Hematopoietic multipotent progenitor cell treated with erythropoietin and hydrocortisone succinate and interleukin-3 and kit ligand, for 4 days (in vitro differentiated cells): ENCODE measurements at regions not wholly inside any gene's neighbourhood (a gene's known extent, or its start where the extent isn't known, plus 50 kb on each side); places are given as distances from the start of the nearest gene placed in this dataset.
"Not testable (repeated sequence)": the region's sequence is repeated elsewhere in the genome, so short reads cannot be mapped to it uniquely, and the experiment has no call there.

ENCODE experiments used
- DNase-seq: peaks from one replicate; pipeline ENCODE4 v3.0.0-alpha.2; 2015

GRCh38 chr17:27066315-27066714 lies 227.6 kb upstream of the WSB1 start:
- no peak for DNase-seq

GRCh38 chr17:27069842-27070508 lies 223.9 kb upstream of the WSB1 start:
- no peak for DNase-seq

- DNase-seq: no peak
These were observed 223.1 kb upstream of the WSB1 start for GRCh38 chr17:27070836-27071235.

GRCh38 chr17:27072885-27073284 lies 221.0 kb upstream of the WSB1 start:
- no peak for DNase-seq

- no peak for DNase-seq
These were observed 217.1 kb upstream of the WSB1 start for GRCh38 chr17:27076814-27077213.

- no peak for DNase-seq
These were observed 215.6 kb upstream of the WSB1 start for GRCh38 chr17:27078296-27078695.

- no peak for DNase-seq
These were observed 214.3 kb upstream of the WSB1 start for GRCh38 chr17:27079660-27080059.

GRCh38 chr17:27081002-27081638 lies 212.8 kb upstream of the WSB1 start:
- DNase-seq: no peak

GRCh38 chr17:27082023-27082774 lies 211.7 kb upstream of the WSB1 start:
- no peak for DNase-seq

- no peak for DNase-seq
These were observed 211.1 kb upstream of the WSB1 start for GRCh38 chr17:27082775-27083154.

GRCh38 chr17:27083408-27084185 lies 210.3 kb upstream of the WSB1 start:
- DNase-seq: no peak

GRCh38 chr17:27085517-27085916 lies 208.4 kb upstream of the WSB1 start:
- DNase-seq: no peak

- no peak for DNase-seq
These were observed 207.4 kb upstream of the WSB1 start for GRCh38 chr17:27086526-27086925.

- DNase-seq: no peak
These were observed 205.8 kb upstream of the WSB1 start for GRCh38 chr17:27087935-27088766.

- no peak for DNase-seq
These were observed 205.2 kb upstream of the WSB1 start for GRCh38 chr17:27088767-27089078.

- not testable (repeated sequence) for DNase-seq
These were observed 204.6 kb upstream of the WSB1 start for GRCh38 chr17:27089079-27089928.

GRCh38 chr17:27089929-27090247 lies 204.0 kb upstream of the WSB1 start:
- no peak for DNase-seq

- not testable (repeated sequence) for DNase-seq
These were observed 203.4 kb upstream of the WSB1 start for GRCh38 chr17:27090450-27091042.

GRCh38 chr17:27091043-27091497 lies 202.8 kb upstream of the WSB1 start:
- no peak for DNase-seq

GRCh38 chr17:27094179-27094578 lies 199.7 kb upstream of the WSB1 start:
- DNase-seq: not testable (repeated sequence)

- not testable (repeated sequence) for DNase-seq
These were observed 198.1 kb upstream of the WSB1 start for GRCh38 chr17:27095821-27096220.
